SK-N-SH treated with all-trans-retinoic acid at 6 μM for 48 hours (cell line): ENCODE measurements at regions not wholly inside any gene's neighbourhood (a gene's known extent, or its start where the extent isn't known, plus 50 kb on each side); places are given as distances from the start of the nearest gene placed in this dataset.

Experiments
- ATAC-seq: fragments of 200-7000 bp; cut with Tn5 transposase; 3 replicates; pipeline ENCODE4 v1.9.1; 2020; ENCODE audit warnings: mild to moderate bottlenecking, moderate library complexity
- ARNTL ChIP-seq: fragments of 450-650 bp; formaldehyde crosslinking; IDR thresholded peaks from 2 replicates; pipeline ENCODE4 v1.5.0; 2020; ENCODE audit warnings: low read depth, mild to moderate bottlenecking, moderate library complexity, borderline replicate concordance
- BACH2 ChIP-seq: fragments of 250-450 bp; sonication (Bioruptor Pico); IDR thresholded peaks from 2 replicates; pipeline ENCODE4 v1.9.0; 2021; ENCODE audit warnings: mild to moderate bottlenecking, borderline replicate concordance
- CSDC2 ChIP-seq: fragments of 250-450 bp; sonication (Bioruptor Pico); IDR thresholded peaks from 2 replicates; pipeline ENCODE4 v1.5.0; 2020; ENCODE audit warnings: mild to moderate bottlenecking, moderate library complexity
- CSRNP3 ChIP-seq: fragments of 250-450 bp; sonication (Bioruptor Pico); IDR thresholded peaks from 2 replicates; pipeline ENCODE4 v1.5.1; 2021; ENCODE audit warnings: mild to moderate bottlenecking, moderate library complexity
- GLIS3 ChIP-seq: fragments of 250-450 bp; sonication (Bioruptor Pico); IDR thresholded peaks from 2 replicates; pipeline ENCODE4 v1.5.0; 2020; ENCODE audit warnings: mild to moderate bottlenecking, moderate library complexity
- ISL1 ChIP-seq: fragments of 250-450 bp; sonication (Bioruptor Pico); IDR thresholded peaks from 2 replicates; pipeline ENCODE4 v2.1.2; 2022; ENCODE audit warnings: mild to moderate bottlenecking, moderate library complexity
- OSR1 ChIP-seq: fragments of 250-450 bp; sonication (Bioruptor Pico); IDR thresholded peaks from 2 replicates; pipeline ENCODE4 v1.8.0; 2022; ENCODE audit warnings: moderate library complexity, mild to moderate bottlenecking, inconsistent platforms
- PATZ1 ChIP-seq: fragments of 250-450 bp; sonication (Bioruptor Pico); IDR thresholded peaks from 2 replicates; pipeline ENCODE4 v1.8.0; 2020; ENCODE audit warnings: mild to moderate bottlenecking, moderate library complexity, borderline replicate concordance
- POU6F1 ChIP-seq: fragments of 250-450 bp; sonication (Bioruptor Pico); IDR thresholded peaks from 2 replicates; pipeline ENCODE4 v1.8.0; 2021; ENCODE audit warnings: low read depth, mild to moderate bottlenecking, moderate library complexity, borderline replicate concordance
- PPARA ChIP-seq: fragments of 250-450 bp; sonication (Bioruptor Pico); IDR thresholded peaks from 2 replicates; pipeline ENCODE4 v1.5.0; 2020; ENCODE audit warnings: mild to moderate bottlenecking, borderline replicate concordance
- RARB ChIP-seq: fragments of 250-450 bp; sonication (Bioruptor Pico); IDR thresholded peaks from 2 replicates; pipeline ENCODE4 v1.8.0; 2021; ENCODE audit warnings: mild to moderate bottlenecking, moderate library complexity
- SNAI2 ChIP-seq: fragments of 250-450 bp; sonication (Bioruptor Pico); IDR thresholded peaks from 2 replicates; pipeline ENCODE4 v1.5.0; 2020; ENCODE audit warnings: mild to moderate bottlenecking, moderate library complexity
- TCF4 ChIP-seq: fragments of 250-450 bp; sonication (Bioruptor Pico); IDR thresholded peaks from 2 replicates; pipeline ENCODE4 v1.8.0; 2021; ENCODE audit warnings: mild to moderate bottlenecking, moderate library complexity, borderline replicate concordance
- TOX ChIP-seq: fragments of 250-450 bp; sonication (Bioruptor Pico); IDR thresholded peaks from 2 replicates; pipeline ENCODE4 v1.8.0; 2021; ENCODE audit warnings: mild to moderate bottlenecking, moderate library complexity, borderline replicate concordance
- TSHZ2 ChIP-seq: fragments of 250-450 bp; sonication (Bioruptor Pico); IDR thresholded peaks from 2 replicates; pipeline ENCODE4 v1.5.0; 2020; ENCODE audit warnings: mild to moderate bottlenecking, moderate library complexity
- ZC3H10 ChIP-seq: fragments of 250-450 bp; sonication (Bioruptor Pico); IDR thresholded peaks from 2 replicates; pipeline ENCODE4 v1.5.1; 2021; ENCODE audit warnings: mild to moderate bottlenecking, moderate library complexity
- ZFP3 ChIP-seq: fragments of 250-450 bp; sonication (Bioruptor Pico); IDR thresholded peaks from 2 replicates; pipeline ENCODE4 v1.5.0; 2020; ENCODE audit warnings: mild to moderate bottlenecking, moderate library complexity
- ZFP30 ChIP-seq: fragments of 450-650 bp; formaldehyde crosslinking; IDR thresholded peaks from 2 replicates; pipeline ENCODE4 v1.5.0; 2022; ENCODE audit warnings: mild to moderate bottlenecking, moderate library complexity
- ZNF565 ChIP-seq: fragments of 450-650 bp; formaldehyde crosslinking; conservative IDR thresholded peaks from 2 replicates; pipeline ENCODE4 v1.5.0; 2020; ENCODE audit warnings: low read depth, mild to moderate bottlenecking, moderate library complexity
- ZNF8 ChIP-seq: fragments of 450-650 bp; formaldehyde crosslinking; IDR thresholded peaks from 2 replicates; pipeline ENCODE4 v1.5.0; 2020; ENCODE audit warnings: mild to moderate bottlenecking, moderate library complexity

- ATAC-seq, result no peak
- TF ChIP-seq RARB, result no peak
- TF ChIP-seq, all 23 proteins: peak for 0
Observed at GRCh38 chr10:113292086-113292485, 260.8 kb upstream of the HABP2 start.

GRCh38 chr10:113292743-113293142, 260.1 kb upstream of the HABP2 start:
- no peak for ATAC-seq
- TF ChIP-seq CSRNP3 (CRISPR knock-in tag) (no peak), ARNTL (no peak), GLIS3 (CRISPR knock-in tag) (no peak), ZNF8 (CRISPR knock-in tag) (no peak), SNAI2 (CRISPR knock-in tag) (no peak), TOX (CRISPR knock-in tag) (no peak), PPARA (CRISPR knock-in tag) (no peak), TCF4 (CRISPR knock-in tag) (no peak), CSDC2 (CRISPR knock-in tag) (no peak), ZFP3 (CRISPR knock-in tag) (no peak)
- TF ChIP-seq, all 23 proteins: peak for 0

GRCh38 chr10:113293167-113293566, 259.7 kb upstream of the HABP2 start:
- no peak for ATAC-seq
- no peak for TF ChIP-seq ISL1 (CRISPR knock-in tag)
- no peak for TF ChIP-seq GLIS3 (CRISPR knock-in tag)
- TF ChIP-seq, all 23 proteins: peak for 0

- ATAC-seq, result no peak
- TF ChIP-seq RARB, result no peak
- no peak for TF ChIP-seq CSRNP3 (CRISPR knock-in tag)
- TF ChIP-seq ARNTL, result no peak
- no peak for TF ChIP-seq ISL1 (CRISPR knock-in tag)
- TF ChIP-seq PPARA (CRISPR knock-in tag), result no peak
- TF ChIP-seq POU6F1 (CRISPR knock-in tag), result no peak
- no peak for TF ChIP-seq TSHZ2
- TF ChIP-seq GLIS3 (CRISPR knock-in tag), result no peak
- TF ChIP-seq TCF4 (CRISPR knock-in tag), result no peak
- TF ChIP-seq OSR1 (CRISPR knock-in tag), result no peak
Observed at GRCh38 chr10:113294868-113295267, 258.0 kb upstream of the HABP2 start.

GRCh38 chr10:113297226-113297625, 255.6 kb upstream of the HABP2 start:
- no peak; the same call in 2 of the 3 replicates for ATAC-seq
- TF ChIP-seq BACH2 (CRISPR knock-in tag) (no peak), PATZ1 (CRISPR knock-in tag) (no peak), CSRNP3 (CRISPR knock-in tag) (no peak), OSR1 (CRISPR knock-in tag) (no peak), ISL1 (CRISPR knock-in tag) (no peak), SNAI2 (CRISPR knock-in tag) (no peak), ZNF565 (CRISPR knock-in tag) (no peak), ARNTL (no peak), TSHZ2 (no peak), CSDC2 (CRISPR knock-in tag) (no peak), ZC3H10 (CRISPR knock-in tag) (no peak), ZFP30 (CRISPR knock-in tag) (no peak)
